H9 (cell line): ENCODE measurements at regions not wholly inside any gene's neighbourhood (a gene's known extent, or its start where the extent isn't known, plus 50 kb on each side); places are given as distances from the start of the nearest gene placed in this dataset.
"Not testable (repeated sequence)": the region's sequence is repeated elsewhere in the genome, so short reads cannot be mapped to it uniquely, and the experiment has no call there.

Source experiments
- DNase-seq: peaks from one replicate; pipeline ENCODE4 v3.0.0-alpha.2; 2017
- H2AFZ ChIP-seq: one replicate; pipeline ENCODE4 v1.6.1; 2013; ENCODE audit warnings: mild to moderate bottlenecking, low read length, control low read depth, moderate library complexity
- H2AK5ac ChIP-seq: 2 replicates; pipeline ENCODE4 v1.6.1; 2013; ENCODE audit warnings: low read length, control low read depth, mixed read lengths; ENCODE audit not compliant: insufficient read length
- H2BK120ac ChIP-seq: one replicate; pipeline ENCODE4 v1.6.1; 2013; ENCODE audit warnings: low read depth, mild to moderate bottlenecking, low read length, control low read depth, inconsistent platforms; ENCODE audit not compliant: poor library complexity, severe bottlenecking
- H2BK12ac ChIP-seq: 2 replicates; pipeline ENCODE4 v1.6.1; 2013; ENCODE audit warnings: low read length, control low read depth, mixed read lengths, low read depth; ENCODE audit not compliant: insufficient read length
- H2BK15ac ChIP-seq: 2 replicates; pipeline ENCODE4 v1.6.1; 2013; ENCODE audit warnings: low read depth, low read length, control low read depth
- H2BK20ac ChIP-seq: one replicate; pipeline ENCODE4 v1.6.1; 2013; ENCODE audit warnings: low read depth, mild to moderate bottlenecking, low read length, control low read depth, inconsistent platforms; ENCODE audit not compliant: poor library complexity, severe bottlenecking
- H2BK5ac ChIP-seq: 2 replicates; pipeline ENCODE4 v1.6.1; 2013; ENCODE audit warnings: low read length, control low read depth, mixed read lengths; ENCODE audit not compliant: insufficient read length
- H3K14ac ChIP-seq: 2 replicates; pipeline ENCODE4 v1.6.1; 2013; ENCODE audit warnings: low read length, control low read depth; ENCODE audit not compliant: insufficient read depth
- H3K18ac ChIP-seq: 2 replicates; pipeline ENCODE4 v1.6.1; 2013; ENCODE audit warnings: low read depth, mild to moderate bottlenecking, mixed read lengths, low read length, control low read depth; ENCODE audit not compliant: insufficient read length
- H3K23ac ChIP-seq: 2 replicates; pipeline ENCODE4 v1.6.1; 2013; ENCODE audit warnings: low read length, control low read depth, mixed read lengths, low read depth; ENCODE audit not compliant: insufficient read length
- H3K23me2 ChIP-seq: 2 replicates; pipeline ENCODE4 v1.6.1; 2013; ENCODE audit warnings: low read depth, mild to moderate bottlenecking, mixed read lengths, low read length, control low read depth; ENCODE audit not compliant: insufficient read length, poor library complexity, severe bottlenecking
- H3K27ac ChIP-seq: 2 replicates; pipeline ENCODE4 v1.5.1; 2013; ENCODE audit warnings: low read length, control low read depth, mixed read lengths, low read depth; ENCODE audit not compliant: insufficient read length
- H3K27me3 ChIP-seq: 2 replicates; pipeline ENCODE4 v1.6.1; 2013; ENCODE audit warnings: low read length, control low read depth, inconsistent platforms; ENCODE audit not compliant: insufficient read depth
- H3K4ac ChIP-seq: 2 replicates; pipeline ENCODE4 v1.6.1; 2013; ENCODE audit warnings: low read depth, mild to moderate bottlenecking, control low read depth, inconsistent platforms, low read length, moderate library complexity
- H3K4me1 ChIP-seq: 2 replicates; pipeline ENCODE4 v1.6.1; 2013; ENCODE audit warnings: low read length, control low read depth, inconsistent platforms; ENCODE audit not compliant: insufficient read depth
- H3K4me2 ChIP-seq: 2 replicates; pipeline ENCODE4 v1.6.1; 2013; ENCODE audit warnings: low read length, control low read depth, mixed read lengths; ENCODE audit not compliant: insufficient read length, insufficient read depth
- H3K56ac ChIP-seq: 2 replicates; pipeline ENCODE4 v1.6.1; 2013; ENCODE audit warnings: low read depth, mild to moderate bottlenecking, mixed read lengths, low read length, control low read depth; ENCODE audit not compliant: insufficient read length
- H3K79me1 ChIP-seq: 2 replicates; pipeline ENCODE4 v1.6.1; 2013; ENCODE audit warnings: low read depth, mild to moderate bottlenecking, moderate library complexity, low read length, control low read depth, inconsistent platforms; ENCODE audit not compliant: insufficient read depth, poor library complexity, severe bottlenecking
- H3K79me2 ChIP-seq: 2 replicates; pipeline ENCODE4 v1.6.1; 2013; ENCODE audit warnings: low read length, control low read depth, inconsistent platforms; ENCODE audit not compliant: insufficient read depth
- H3K9ac ChIP-seq: 2 replicates; pipeline ENCODE4 v1.6.1; 2013; ENCODE audit warnings: low read length, control low read depth, mixed read lengths; ENCODE audit not compliant: insufficient read length; ENCODE audit errors: extremely low read depth
- H3K9me3 ChIP-seq: one replicate; pipeline ENCODE4 v1.6.1; 2013; ENCODE audit warnings: low read depth, low read length, inconsistent platforms; ENCODE audit not compliant: control insufficient read depth
- H3T11ph ChIP-seq: one replicate; pipeline ENCODE4 v1.6.1; 2013; ENCODE audit warnings: mild to moderate bottlenecking, low read length, control low read depth, inconsistent platforms
- H4K20me1 ChIP-seq: one replicate; pipeline ENCODE4 v1.6.1; 2013; ENCODE audit not compliant: control insufficient read depth, insufficient read length, insufficient read depth
- H4K5ac ChIP-seq: 2 replicates; pipeline ENCODE4 v1.6.1; 2013; ENCODE audit warnings: low read depth, mild to moderate bottlenecking, mixed read lengths, low read length, control low read depth; ENCODE audit not compliant: insufficient read length
- H4K8ac ChIP-seq: replicated peaks from 2 replicates; pipeline ENCODE4 v1.6.1; 2013; ENCODE audit warnings: low read length, control low read depth, mixed read lengths, low read depth; ENCODE audit not compliant: insufficient read length
- H4K91ac ChIP-seq: 2 replicates; pipeline ENCODE4 v1.6.1; 2013; ENCODE audit warnings: low read depth, mild to moderate bottlenecking, moderate library complexity, mixed read lengths, low read length, control low read depth; ENCODE audit not compliant: insufficient read length
- H3K27ac Mint-ChIP-seq, 3 experiments: 2 replicates in 2 of 3; 3 replicates in 1 of 3; pipeline ENCODE4 v1.8.0; 2020 to 2021; ENCODE audit warnings: mixed read lengths in 3 of 3, mild to moderate bottlenecking in 1 of 3, moderate library complexity in 1 of 3
- H3K27me3 Mint-ChIP-seq: 2 replicates; pipeline ENCODE4 v1.8.0; 2021; ENCODE audit warnings: low read depth, mild to moderate bottlenecking, moderate library complexity, mixed read lengths
- H3K36me3 Mint-ChIP-seq, 3 experiments: 2 replicates in 2 of 3; 3 replicates in 1 of 3; pipeline ENCODE4 v1.8.0; 2020 to 2021; ENCODE audit warnings: low read depth in 3 of 3, mixed read lengths in 3 of 3; ENCODE audit not compliant: insufficient read depth in 1 of 3
- H3K4me1 Mint-ChIP-seq, 2 experiments: 2 replicates each; pipeline ENCODE4 v1.8.0; 2020; ENCODE audit warnings: mixed read lengths in 2 of 2
- H3K4me3 Mint-ChIP-seq, 2 experiments: 2 replicates in 1 of 2; 3 replicates in 1 of 2; pipeline ENCODE4 v1.8.0; 2020 to 2021; ENCODE audit warnings: mild to moderate bottlenecking in 2 of 2, mixed read lengths in 2 of 2, moderate library complexity in 1 of 2
- H3K9me3 Mint-ChIP-seq, 2 experiments: 2 replicates in 1 of 2; 3 replicates in 1 of 2; pipeline ENCODE4 v1.8.0; 2020; ENCODE audit warnings: mild to moderate bottlenecking in 2 of 2, mixed read lengths in 2 of 2, moderate library complexity in 1 of 2
- WGBS: extraction: QIAGEN DNeasy Blood & Tissue Kit; methylation state at CpG from one replicate; pipeline ENCODE4 v1.1.7; 2013; ENCODE audit warnings: missing lambda C conversion rate, low lambda C conversion rate, mixed read lengths; ENCODE audit not compliant: insufficient read length; ENCODE audit errors: extremely low coverage; 5-methylcytosine and 5-hydroxymethylcytosine counted together

DNA sequence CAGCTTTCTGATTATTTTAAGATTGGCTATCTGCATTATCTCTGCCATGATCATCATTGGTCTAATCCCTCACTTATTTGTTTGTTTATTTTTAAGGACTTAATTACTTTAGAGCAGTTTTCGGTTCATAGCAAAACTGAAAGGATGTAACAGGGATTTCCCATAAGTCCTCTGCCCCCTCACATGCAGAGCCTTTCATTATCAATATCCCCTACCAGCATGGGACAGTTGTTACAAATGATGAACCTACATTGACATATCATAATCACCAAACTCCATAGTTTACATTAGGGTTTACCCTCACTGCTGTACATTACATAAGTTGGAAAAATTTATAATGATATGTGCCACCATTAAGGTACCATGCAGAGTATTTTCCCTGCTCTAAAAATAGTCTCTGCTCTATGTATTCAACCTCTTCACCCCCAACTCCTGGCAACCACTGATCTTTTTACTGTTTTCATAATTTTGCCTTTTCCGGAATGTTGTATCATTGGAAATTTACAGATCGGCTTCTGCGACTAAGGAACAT is 131.9 kb downstream of the GOLGA6L6 start:
- not testable (repeated sequence) for H3K79me1 ChIP-seq, H3K23ac ChIP-seq, H2BK5ac ChIP-seq, DNase-seq, H2AK5ac ChIP-seq, H3K27ac Mint-ChIP-seq, H3K4ac ChIP-seq, H3K9ac ChIP-seq, H3K14ac ChIP-seq, H4K20me1 ChIP-seq, H4K91ac ChIP-seq, H3K27me3 Mint-ChIP-seq, H3K4me1 Mint-ChIP-seq, H3K23me2 ChIP-seq, H3K4me1 ChIP-seq, H2BK20ac ChIP-seq, H4K8ac ChIP-seq, H3K79me2 ChIP-seq, H2BK15ac ChIP-seq, H2BK120ac ChIP-seq, H3K27ac ChIP-seq, H3K4me2 ChIP-seq, H3T11ph ChIP-seq, H3K4me3 Mint-ChIP-seq, H3K56ac ChIP-seq, H2BK12ac ChIP-seq, H4K5ac ChIP-seq, H2AFZ ChIP-seq, H3K18ac ChIP-seq, H3K27me3 ChIP-seq
- peaks cover 62% of the 10 kb centered on the region for H3K9me3 ChIP-seq
- WGBS = no CpG with 5 or more reads among the region's 4 CpGs
- Mint-ChIP-seq H3K36me3 (peaks cover 0 to 21% (median 12%) of the 10 kb centered on the region in 3 experiments; a peak in 5 of 7 replicates), H3K9me3 (peaks cover 37% of the 10 kb centered on the region in 2 experiments)
